ENCODE measurements at regions not wholly inside any gene's neighbourhood (a gene's known extent, or its start where the extent isn't known, plus 50 kb on each side); places are given as distances from the start of the nearest gene placed in this dataset.
"Not testable (repeated sequence)": the region's sequence is repeated elsewhere in the genome, so short reads cannot be mapped to it uniquely, and the experiment has no call there.

- DNase-seq, result not testable (repeated sequence)
Observed at GRCh38 chr3:166817269-166817668, 562.8 kb downstream of the ZBBX start.

- no peak for DNase-seq
Observed at GRCh38 chr3:166810741-166811445, 569.2 kb downstream of the ZBBX start.

GRCh38 chr3:166809520-166809919 lies 570.6 kb downstream of the ZBBX start:
- no peak for DNase-seq

- no peak for DNase-seq
Observed at GRCh38 chr3:166788936-166789335, 591.2 kb downstream of the ZBBX start.

- DNase-seq, result no peak
Observed at GRCh38 chr3:166785876-166786275, 594.2 kb downstream of the ZBBX start.

GRCh38 chr3:166783206-166783605 lies 596.9 kb downstream of the ZBBX start:
- DNase-seq, result no peak

- no peak for DNase-seq
Observed at GRCh38 chr3:166764698-166765318, 615.3 kb downstream of the ZBBX start.

- DNase-seq, result no peak
Observed at GRCh38 chr3:166759736-166760513, 620.2 kb downstream of the ZBBX start.

GRCh38 chr3:166752214-166752613 lies 627.9 kb downstream of the ZBBX start:
- DNase-seq, result no peak

- DNase-seq, result no peak
Observed at GRCh38 chr3:166743481-166744134, 636.5 kb downstream of the ZBBX start.

- no peak for DNase-seq
Observed at GRCh38 chr3:166734734-166735133, 645.4 kb downstream of the ZBBX start.

- no peak for DNase-seq
Observed at GRCh38 chr3:166731701-166732100, 648.4 kb downstream of the ZBBX start.

GRCh38 chr3:166721466-166721865 lies 658.6 kb downstream of the ZBBX start:
- DNase-seq, result no peak

- no peak for DNase-seq
Observed at GRCh38 chr3:166714206-166714605, 665.9 kb downstream of the ZBBX start.

GRCh38 chr3:166713787-166714186 lies 666.3 kb downstream of the ZBBX start:
- DNase-seq, result no peak

GRCh38 chr3:166706094-166706493 lies 674.0 kb downstream of the ZBBX start:
- DNase-seq, result no peak

GRCh38 chr3:166697495-166697894 lies 682.6 kb downstream of the ZBBX start:
- no peak for DNase-seq

GRCh38 chr3:166696103-166696502 lies 684.0 kb downstream of the ZBBX start:
- no peak for DNase-seq

- DNase-seq, result no peak
Observed at GRCh38 chr3:166688665-166689064, 691.4 kb downstream of the ZBBX start.

- no peak for DNase-seq
Observed at GRCh38 chr3:166685246-166685645, 694.9 kb downstream of the ZBBX start.

GRCh38 chr3:166684077-166684476 lies 696.0 kb downstream of the ZBBX start:
- DNase-seq, result not testable (repeated sequence)

GRCh38 chr3:166669781-166670180 lies 710.3 kb downstream of the ZBBX start:
- no peak for DNase-seq

- peak; percentile 34 for DNase-seq
Observed at GRCh38 chr3:166663194-166663593, 716.9 kb downstream of the ZBBX start.

Data from T1000 (cell line).